PC-9 (cell line): ENCODE measurements at regions not wholly inside any gene's neighbourhood (a gene's known extent, or its start where the extent isn't known, plus 50 kb on each side); places are given as distances from the start of the nearest gene placed in this dataset.

Experiments
- EZH2 ChIP-seq: fragments of 200-600 bp; sonication (generic); IDR thresholded peaks from 2 replicates; pipeline ENCODE4 v1.8.0; 2017; ENCODE audit warnings: antibody characterized with exemption, low read depth
- TF ChIP-seq, protein P1 (sequence below): fragments of 200-600 bp; sonication (generic); conservative IDR thresholded peaks from 2 replicates; pipeline ENCODE4 v1.6.1; 2017; ENCODE audit warnings: mixed run types, antibody characterized with exemption, mild to moderate bottlenecking, moderate library complexity

DNA sequence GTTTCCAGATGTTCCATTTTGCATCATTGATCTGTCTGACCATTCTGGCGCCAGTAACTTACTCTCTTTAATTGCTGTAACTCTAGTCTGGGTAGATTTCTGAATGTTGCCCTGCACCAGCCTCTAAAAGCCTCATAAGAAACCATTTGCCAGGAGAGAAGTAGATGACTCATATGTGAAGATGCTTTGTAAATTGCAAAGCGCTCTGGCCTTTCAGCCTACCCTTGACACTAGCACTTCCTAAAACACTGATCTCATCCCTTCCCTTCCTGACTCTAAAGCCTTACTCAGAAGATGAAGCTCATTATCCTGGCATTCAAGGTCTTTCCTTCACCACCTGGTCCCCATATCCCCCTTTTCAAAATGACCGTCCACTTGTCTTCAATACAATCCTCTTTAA lies 193.2 kb upstream of the MEX3C start:
- TF ChIP-seq, protein P1, sequence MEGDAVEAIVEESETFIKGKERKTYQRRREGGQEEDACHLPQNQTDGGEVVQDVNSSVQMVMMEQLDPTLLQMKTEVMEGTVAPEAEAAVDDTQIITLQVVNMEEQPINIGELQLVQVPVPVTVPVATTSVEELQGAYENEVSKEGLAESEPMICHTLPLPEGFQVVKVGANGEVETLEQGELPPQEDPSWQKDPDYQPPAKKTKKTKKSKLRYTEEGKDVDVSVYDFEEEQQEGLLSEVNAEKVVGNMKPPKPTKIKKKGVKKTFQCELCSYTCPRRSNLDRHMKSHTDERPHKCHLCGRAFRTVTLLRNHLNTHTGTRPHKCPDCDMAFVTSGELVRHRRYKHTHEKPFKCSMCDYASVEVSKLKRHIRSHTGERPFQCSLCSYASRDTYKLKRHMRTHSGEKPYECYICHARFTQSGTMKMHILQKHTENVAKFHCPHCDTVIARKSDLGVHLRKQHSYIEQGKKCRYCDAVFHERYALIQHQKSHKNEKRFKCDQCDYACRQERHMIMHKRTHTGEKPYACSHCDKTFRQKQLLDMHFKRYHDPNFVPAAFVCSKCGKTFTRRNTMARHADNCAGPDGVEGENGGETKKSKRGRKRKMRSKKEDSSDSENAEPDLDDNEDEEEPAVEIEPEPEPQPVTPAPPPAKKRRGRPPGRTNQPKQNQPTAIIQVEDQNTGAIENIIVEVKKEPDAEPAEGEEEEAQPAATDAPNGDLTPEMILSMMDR: no peak
- TF ChIP-seq EZH2: no peak
